ENCODE measurements at regions not wholly inside any gene's neighbourhood (a gene's known extent, or its start where the extent isn't known, plus 50 kb on each side); places are given as distances from the start of the nearest gene placed in this dataset.

DNA sequence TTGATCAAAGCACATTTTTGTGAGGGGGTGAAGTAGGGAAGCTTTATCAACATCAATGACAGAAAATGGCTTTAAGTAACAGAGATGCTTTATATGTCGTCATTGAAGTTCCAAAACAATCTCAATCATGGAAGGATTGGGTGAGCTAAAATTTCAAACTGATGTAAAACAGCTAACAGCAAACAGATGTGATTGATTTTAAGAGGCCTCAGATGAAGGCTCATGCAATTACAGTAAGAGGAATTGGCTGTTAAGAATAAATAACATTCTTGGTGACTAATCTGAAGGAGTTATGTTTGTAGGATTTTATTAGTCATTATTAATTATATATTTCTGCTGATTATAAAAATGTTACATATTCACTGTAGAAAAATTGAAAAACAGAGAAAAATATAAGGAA, 63.5 kb upstream of the PUM3 start:
- no peaks in the 10 kb centered on the region for H3K27me3 ChIP-seq (ENCODE audit: control insufficient read depth in 1 of 2, insufficient read depth in 2 of 2, low read length in 1 of 2)
- no peaks in the 10 kb centered on the region for H3K9me3 ChIP-seq (ENCODE audit: control insufficient read depth, low read length)
- no peak overlapping the region for H3K27ac ChIP-seq (ENCODE audit: low read depth in 1 of 2, low read length in 2 of 2)
- DNase-seq: no peak
- ATAC-seq (ENCODE audit: low FRiP score): no peak
- no peaks in the 10 kb centered on the region for H3K4me1 ChIP-seq (ENCODE audit: control insufficient read depth in 1 of 2, insufficient read depth in 2 of 2, low read length in 2 of 2)
- 44 to 67% methylated on average over 1 of the region's 1 CpG for WGBS, 2 donors
- intact Hi-C loops (cut with DNase I): no loop called here
- no peaks in the 10 kb centered on the region for H3K36me3 ChIP-seq (ENCODE audit: control insufficient read depth in 1 of 2, insufficient read depth in 2 of 2, low read length in 1 of 2)
- H3K4me3 ChIP-seq (ENCODE audit: low read length in 2 of 2): no peak overlapping the region

DNA sequence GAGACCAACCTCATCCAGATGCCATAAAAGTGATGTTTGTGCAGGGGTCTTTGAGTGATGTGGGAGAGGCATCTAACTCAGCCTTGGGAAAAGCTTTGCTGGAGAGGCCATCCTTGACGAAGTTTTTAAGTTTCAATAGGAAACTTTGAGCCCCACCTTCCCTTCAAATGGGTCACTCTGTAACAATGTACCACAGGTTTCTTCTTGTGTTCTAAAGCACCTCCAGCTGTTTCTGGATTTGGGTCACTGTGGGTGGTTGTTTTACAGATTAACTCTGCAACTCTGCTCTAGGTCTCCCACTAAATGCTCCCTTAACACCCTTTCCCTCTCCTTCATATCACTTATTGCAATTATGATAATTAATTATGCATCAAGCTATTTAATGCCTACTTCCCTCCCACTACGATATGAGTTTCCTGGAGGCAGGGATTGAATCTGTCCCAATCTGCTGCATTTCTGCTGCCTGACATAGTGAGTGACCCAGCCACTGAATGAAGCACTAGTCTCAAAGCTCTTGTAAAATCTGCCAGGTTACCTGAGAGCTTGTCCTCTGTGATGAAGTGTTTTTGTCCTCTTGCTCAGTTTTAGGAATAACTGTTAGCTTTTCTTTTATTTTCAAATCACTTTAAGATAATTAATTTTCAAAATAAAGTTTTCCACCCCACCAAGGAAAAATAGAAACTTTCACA, 60.5 kb upstream of the PUM3 start:
- intact Hi-C loops (cut with DNase I): no loop called here
- H3K9me3 ChIP-seq (ENCODE audit: control insufficient read depth, low read length): peaks cover 4% of the 10 kb centered on the region
- ATAC-seq (ENCODE audit: low FRiP score): no peak
- 52 to 74% methylated on average over 2 of the region's 2 CpGs for WGBS, 2 donors
- no peak overlapping the region for H3K27ac ChIP-seq (ENCODE audit: low read depth in 1 of 2, low read length in 2 of 2)
- H3K36me3 ChIP-seq (ENCODE audit: control insufficient read depth in 1 of 2, insufficient read depth in 2 of 2, low read length in 1 of 2): no peaks in the 10 kb centered on the region
- no peak overlapping the region for H3K4me3 ChIP-seq (ENCODE audit: low read length in 2 of 2)
- no peaks in the 10 kb centered on the region for H3K27me3 ChIP-seq (ENCODE audit: control insufficient read depth in 1 of 2, insufficient read depth in 2 of 2, low read length in 1 of 2)
- DNase-seq: no peak
- H3K4me1 ChIP-seq (ENCODE audit: control insufficient read depth in 1 of 2, insufficient read depth in 2 of 2, low read length in 2 of 2): no peaks in the 10 kb centered on the region

All from aorta (tissue), 5 donors.